ENCODE measurements at regions not wholly inside any gene's neighbourhood (a gene's known extent, or its start where the extent isn't known, plus 50 kb on each side); places are given as distances from the start of the nearest gene placed in this dataset.
"Not testable (repeated sequence)": the region's sequence is repeated elsewhere in the genome, so short reads cannot be mapped to it uniquely, and the experiment has no call there.

DNA sequence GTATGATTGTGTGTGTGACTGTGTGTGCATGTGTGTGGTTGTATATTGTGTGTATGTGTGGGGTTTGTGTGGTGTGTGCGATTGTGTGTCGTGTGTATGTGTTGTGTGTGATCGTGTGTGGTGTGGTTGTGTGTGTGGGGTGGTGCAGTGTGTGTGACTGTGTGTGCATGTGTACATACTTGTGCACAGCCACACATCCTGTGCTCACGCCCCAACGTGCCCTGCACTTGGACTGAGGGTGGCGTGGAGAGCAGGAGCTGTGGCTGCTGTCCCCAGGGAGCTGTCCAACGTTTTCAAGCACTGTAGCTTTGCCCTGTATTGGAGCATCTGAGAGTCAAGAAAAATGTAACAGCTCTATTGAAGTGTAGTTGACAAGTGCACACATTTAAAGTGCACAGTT lies 243.2 kb upstream of the HDAC4 start:
- peak; percentile 4 for DNase-seq (ENCODE audit: extremely low read depth, low read depth)

- DNase-seq (ENCODE audit: extremely low read depth, low read depth): no peak
These were observed 241.7 kb upstream of the HDAC4 start for GRCh38 chr2:239642406-239643004.

GRCh38 chr2:239641904-239642303 lies 241.1 kb upstream of the HDAC4 start:
- DNase-seq (ENCODE audit: extremely low read depth, low read depth): not testable (repeated sequence)

DNA sequence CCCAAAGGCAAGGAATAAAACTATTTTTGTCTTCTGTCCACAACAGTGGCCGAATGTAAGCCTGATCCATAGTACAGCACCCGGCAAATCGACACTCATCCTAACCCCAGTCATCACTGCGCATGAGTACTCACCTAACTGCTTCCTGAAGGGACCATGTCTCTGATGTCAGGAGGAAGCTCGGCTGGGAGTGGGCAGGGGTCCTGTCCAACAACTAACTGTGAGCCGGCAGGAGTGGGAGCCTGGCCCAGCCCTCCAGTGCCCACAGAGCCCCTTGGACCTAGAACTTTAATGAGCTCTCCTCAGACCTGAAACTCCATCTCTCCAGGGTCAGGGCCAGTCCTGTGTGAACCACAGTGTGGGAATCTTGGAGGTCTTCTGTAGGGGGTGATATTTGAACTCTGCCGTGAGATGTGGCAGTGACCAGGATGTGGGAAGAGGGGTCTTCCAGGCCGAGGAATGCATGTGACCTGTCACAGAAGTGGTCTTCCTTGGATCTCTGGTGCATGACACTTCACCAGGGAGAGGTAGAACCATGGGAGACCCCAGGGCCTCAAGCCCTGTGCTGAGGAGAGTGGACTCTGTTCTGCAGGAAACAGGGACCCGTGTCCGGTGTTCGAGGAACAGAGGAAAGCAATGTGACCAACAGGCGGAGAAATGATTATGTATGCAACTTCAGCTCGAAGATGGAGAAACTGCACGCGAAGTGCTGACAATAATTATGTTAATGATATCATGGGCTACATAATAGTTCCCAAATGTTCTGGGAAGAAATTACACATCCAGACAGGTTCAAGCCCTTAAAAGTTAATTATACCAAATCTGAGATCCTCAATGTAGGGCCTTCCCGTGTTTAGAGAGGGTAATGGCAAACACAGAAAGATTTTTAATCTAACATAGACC lies 240.1 kb upstream of the HDAC4 start:
- no peak for DNase-seq (ENCODE audit: extremely low read depth, low read depth)

- no peak for DNase-seq (ENCODE audit: extremely low read depth, low read depth)
These were observed 239.4 kb upstream of the HDAC4 start for GRCh38 chr2:239640210-239640609.

- no peak for DNase-seq (ENCODE audit: extremely low read depth, low read depth)
These were observed 238.8 kb upstream of the HDAC4 start for GRCh38 chr2:239639421-239640185.

DNA sequence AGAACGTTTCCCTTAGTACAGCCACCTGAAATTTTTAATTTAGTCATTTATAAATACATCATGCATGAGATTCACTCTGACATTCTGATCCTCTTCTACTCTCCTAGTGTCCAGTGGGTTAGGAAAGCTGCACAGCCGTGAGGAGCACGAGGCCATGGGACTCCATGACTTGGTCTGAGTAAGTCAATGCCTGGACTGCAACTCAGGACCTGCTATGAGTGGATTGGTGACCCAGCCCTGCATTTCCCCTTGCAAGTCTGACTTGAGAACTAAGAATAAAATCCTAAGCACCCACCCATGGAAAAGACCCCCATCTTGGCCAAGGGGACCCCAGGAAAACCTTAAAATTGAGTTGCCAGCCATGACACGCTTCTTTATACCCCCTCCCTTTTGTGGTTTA lies 237.6 kb upstream of the HDAC4 start:
- DNase-seq (ENCODE audit: extremely low read depth, low read depth): no peak

DNA sequence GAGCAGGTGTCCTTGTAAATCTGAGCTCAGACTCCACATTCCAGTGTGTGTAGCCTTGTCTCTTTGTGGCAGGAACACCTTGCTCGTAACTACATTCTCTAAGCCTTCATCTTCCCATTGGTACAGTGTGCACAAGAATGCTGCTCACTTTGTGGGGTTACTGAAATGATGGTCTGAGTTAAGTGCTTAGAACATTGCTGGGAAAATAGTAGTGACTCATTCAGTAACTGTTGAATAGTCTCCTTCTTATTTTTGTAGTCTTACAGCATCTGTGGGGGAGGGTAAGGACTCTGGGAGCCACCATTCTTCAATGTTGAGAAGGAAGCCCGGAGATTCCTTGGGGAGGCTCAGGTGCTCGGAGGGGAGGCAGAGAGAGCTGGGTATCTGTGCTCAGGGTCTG lies 236.0 kb upstream of the HDAC4 start:
- no peak for DNase-seq (ENCODE audit: extremely low read depth, low read depth)

DNA sequence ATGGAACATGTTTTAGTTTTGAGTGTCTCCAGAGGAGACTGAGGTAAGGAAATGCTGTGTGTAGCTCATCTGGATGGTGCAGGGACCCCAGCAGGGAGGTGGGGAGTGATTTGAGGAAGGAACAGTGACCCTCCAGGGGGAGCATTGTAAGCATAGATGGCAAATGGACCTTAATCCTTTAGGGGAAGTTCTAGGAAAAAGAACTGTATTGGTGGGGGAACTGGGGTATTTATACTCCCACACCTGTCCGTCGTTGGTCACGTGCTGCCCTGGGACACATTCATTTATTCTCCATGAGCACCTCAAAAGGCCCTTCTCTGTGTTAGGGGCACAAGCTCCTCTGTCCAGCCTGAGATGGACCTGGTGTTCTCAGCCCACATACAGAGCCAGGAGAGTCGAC lies 233.9 kb upstream of the HDAC4 start:
- no peak for DNase-seq (ENCODE audit: extremely low read depth, low read depth)

GRCh38 chr2:239630618-239631286 lies 229.9 kb upstream of the HDAC4 start:
- no peak for DNase-seq (ENCODE audit: extremely low read depth, low read depth)

DNA sequence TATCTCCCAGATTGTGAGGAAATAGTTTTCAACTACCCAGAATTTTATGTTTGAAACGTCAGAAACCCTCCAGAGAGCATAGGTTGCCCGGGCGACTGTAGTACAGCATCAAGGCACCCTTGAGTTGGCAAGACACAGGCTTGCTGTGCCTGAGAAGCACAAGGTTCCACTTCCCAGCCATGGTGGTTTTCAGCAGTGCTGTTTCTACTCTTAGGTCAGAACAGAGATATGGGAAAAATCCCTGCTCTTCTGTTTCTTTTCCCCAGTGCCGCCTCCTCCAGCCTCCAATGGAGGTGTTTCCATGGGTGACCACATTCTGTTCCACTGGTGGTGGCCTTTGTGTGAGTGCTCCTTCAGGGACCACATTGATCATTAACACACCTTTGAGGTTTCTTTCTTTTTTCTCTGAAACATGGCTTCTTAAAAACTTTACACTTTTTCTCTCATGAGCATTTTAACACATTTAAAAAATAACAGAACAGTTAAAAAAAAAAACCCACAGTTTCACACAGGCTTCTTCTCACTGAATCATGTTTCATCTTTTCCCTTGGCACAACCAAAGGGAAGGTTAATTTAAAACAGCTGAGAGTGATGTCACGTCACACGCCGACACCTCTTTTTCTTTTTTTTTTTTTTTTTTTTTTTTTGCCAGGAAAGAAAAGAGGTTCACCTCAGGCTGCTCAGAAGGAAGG lies 229.3 kb upstream of the HDAC4 start:
- DNase-seq (ENCODE audit: extremely low read depth, low read depth): no peak

DNA sequence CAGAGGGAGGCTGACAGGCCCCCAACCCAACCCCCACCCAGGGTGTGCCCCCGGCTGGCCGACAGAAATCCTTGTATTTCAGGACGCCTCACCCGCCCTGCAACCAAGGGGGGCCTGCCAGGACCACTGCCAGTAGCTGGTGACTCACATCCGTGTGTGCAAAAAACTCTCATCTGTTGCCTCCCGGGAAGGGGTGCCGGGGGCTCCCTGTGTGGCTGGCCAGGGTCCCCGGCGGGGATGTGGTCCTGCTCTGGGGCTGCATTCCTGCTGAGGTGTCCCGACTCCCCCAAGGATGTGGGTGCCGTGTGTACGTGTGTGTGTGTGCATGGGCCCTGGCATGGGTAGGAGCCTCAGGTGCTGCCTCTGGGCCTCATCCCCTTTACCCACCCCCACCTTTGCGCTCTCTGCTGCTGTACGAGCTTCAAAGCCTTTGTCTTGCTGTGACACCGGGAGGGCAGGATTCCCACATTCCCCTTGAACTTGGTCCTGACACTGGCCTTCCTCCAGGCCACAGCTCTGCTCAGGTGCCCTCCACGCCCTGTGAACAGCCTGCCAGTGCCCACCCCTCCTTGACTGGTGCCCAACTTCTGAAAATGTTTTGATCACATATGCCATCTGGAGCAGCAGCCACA lies 226.3 kb upstream of the HDAC4 start:
- DNase-seq (ENCODE audit: extremely low read depth, low read depth): no peak

GRCh38 chr2:239625971-239626734 lies 225.3 kb upstream of the HDAC4 start:
- DNase-seq (ENCODE audit: extremely low read depth, low read depth): no peak

GRCh38 chr2:239625156-239625845 lies 224.5 kb upstream of the HDAC4 start:
- DNase-seq (ENCODE audit: extremely low read depth, low read depth): no peak

GRCh38 chr2:239621611-239622010 lies 220.8 kb upstream of the HDAC4 start:
- no peak for DNase-seq (ENCODE audit: extremely low read depth, low read depth)

DNA sequence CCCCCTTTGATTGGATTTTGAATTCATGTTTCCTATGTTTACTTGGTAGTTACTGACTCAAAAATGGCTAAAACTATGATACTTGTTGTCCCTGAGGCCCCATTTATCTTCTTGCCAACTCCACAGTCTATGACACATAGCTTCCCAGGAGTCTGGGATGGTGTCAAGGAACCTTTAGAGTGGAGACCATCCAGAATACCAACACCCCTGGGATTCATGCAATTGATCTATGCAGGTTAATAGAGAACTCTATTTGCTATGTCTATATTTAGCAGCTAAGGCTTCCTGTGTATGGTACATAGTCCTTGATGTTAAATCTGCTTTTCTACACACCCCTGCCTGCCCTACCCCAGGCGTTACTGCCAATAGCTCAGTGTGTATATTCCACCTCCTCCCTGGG lies 218.5 kb upstream of the HDAC4 start:
- DNase-seq (ENCODE audit: extremely low read depth, low read depth): no peak

DNA sequence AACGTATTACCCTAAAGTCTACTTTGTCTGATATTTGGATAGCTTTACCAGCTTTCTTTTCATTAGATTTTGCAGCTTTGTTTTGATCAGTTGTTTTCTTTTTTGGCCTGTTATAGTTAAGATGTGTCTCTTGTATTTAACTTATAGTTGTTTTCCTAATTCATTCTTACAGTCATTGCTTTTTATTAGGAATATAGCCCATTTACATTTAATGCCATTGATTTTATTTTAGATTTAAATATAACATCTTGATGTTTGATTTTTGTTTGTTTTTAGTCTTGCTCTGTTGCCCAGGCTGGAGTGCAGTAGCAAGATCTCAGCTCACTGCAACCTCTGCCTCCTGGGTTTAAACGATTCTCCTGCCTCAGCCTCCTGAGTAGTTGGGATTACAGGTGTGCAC lies 215.9 kb upstream of the HDAC4 start:
- DNase-seq (ENCODE audit: extremely low read depth, low read depth): no peak

- DNase-seq (ENCODE audit: extremely low read depth, low read depth): no peak
These were observed 211.3 kb upstream of the HDAC4 start for GRCh38 chr2:239612133-239612532.
